ENCODE measurements at regions not wholly inside any gene's neighbourhood (a gene's known extent, or its start where the extent isn't known, plus 50 kb on each side); places are given as distances from the start of the nearest gene placed in this dataset.

DNA sequence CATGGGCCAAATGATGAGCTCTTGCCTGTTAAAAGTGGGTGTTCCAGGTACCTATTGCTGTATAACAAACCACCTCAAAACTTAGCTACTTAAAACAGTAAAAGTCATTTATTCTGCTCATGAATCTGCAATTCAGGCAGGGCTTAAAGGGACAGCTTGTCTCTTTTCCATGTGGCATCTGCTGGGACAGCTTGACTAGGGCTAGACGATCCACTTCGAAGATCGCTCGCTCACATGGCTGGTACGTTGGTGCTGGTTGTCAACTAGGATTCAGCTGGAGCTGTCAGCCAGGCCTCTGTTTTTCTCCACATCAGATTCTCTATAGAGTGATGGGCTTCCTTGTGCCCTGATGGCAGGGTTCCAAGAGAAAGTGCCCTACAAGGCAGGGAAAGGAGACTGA lies 581.3 kb downstream of the NTRK3 start:
- TF ChIP-seq, protein P1, sequence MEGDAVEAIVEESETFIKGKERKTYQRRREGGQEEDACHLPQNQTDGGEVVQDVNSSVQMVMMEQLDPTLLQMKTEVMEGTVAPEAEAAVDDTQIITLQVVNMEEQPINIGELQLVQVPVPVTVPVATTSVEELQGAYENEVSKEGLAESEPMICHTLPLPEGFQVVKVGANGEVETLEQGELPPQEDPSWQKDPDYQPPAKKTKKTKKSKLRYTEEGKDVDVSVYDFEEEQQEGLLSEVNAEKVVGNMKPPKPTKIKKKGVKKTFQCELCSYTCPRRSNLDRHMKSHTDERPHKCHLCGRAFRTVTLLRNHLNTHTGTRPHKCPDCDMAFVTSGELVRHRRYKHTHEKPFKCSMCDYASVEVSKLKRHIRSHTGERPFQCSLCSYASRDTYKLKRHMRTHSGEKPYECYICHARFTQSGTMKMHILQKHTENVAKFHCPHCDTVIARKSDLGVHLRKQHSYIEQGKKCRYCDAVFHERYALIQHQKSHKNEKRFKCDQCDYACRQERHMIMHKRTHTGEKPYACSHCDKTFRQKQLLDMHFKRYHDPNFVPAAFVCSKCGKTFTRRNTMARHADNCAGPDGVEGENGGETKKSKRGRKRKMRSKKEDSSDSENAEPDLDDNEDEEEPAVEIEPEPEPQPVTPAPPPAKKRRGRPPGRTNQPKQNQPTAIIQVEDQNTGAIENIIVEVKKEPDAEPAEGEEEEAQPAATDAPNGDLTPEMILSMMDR (IDR thresholded peaks at IDR 0.05 in 4 of 5, conservative IDR thresholded peaks at IDR 0.05 in 1 of 5): no peak
- no peak for TF ChIP-seq POLR2A (IDR thresholded peaks at IDR 0.05)
